ENCODE measurements at regions not wholly inside any gene's neighbourhood (a gene's known extent, or its start where the extent isn't known, plus 50 kb on each side); places are given as distances from the start of the nearest gene placed in this dataset.

DNA sequence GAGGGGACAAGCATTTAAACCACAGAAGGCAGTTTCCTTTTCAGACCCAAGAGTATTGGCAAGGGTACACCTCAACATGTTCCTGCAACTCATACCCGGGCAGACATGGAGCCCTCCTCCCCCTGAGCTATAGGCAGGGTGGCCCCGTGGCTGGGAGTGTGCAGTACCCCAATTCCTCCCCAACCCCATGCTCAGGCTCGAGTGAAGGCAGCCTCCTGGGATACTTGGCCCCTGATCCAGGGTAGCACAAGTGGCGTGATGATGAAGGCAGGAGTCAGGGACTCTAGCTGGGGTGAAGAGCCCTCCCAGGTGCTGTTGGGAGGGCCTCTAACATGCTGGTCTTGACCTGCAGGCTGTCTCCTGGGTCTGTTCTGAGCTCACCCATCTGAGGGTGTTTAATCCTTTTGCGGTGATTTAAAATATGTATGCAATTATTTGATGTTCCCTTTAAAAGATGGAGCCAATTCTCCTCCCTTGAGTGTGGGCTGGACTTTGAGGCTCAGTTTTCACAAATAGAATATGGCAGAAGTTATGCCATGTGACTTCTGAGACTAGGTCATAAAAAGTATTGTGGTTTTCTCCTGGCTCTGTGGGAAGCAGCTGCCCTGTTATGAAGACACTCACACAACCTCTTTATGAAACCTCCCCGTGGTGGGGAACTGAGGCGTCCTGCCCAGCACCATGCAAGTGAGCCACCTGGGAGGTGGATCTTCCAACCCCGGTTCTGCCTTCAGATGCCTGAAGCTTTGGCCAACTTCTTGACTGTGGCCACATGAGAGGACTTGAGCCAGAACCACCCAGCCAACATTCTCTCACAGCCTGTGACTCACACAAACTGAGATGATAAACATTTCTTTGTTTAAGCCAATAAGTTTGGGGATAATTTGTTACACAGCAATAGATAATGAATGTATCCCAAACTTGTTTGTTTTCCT is 54.7 kb upstream of the NECTIN1 start:
- no peak for DNase-seq (ENCODE audit: extremely low read depth, low read depth)
- TF ChIP-seq, protein P1, sequence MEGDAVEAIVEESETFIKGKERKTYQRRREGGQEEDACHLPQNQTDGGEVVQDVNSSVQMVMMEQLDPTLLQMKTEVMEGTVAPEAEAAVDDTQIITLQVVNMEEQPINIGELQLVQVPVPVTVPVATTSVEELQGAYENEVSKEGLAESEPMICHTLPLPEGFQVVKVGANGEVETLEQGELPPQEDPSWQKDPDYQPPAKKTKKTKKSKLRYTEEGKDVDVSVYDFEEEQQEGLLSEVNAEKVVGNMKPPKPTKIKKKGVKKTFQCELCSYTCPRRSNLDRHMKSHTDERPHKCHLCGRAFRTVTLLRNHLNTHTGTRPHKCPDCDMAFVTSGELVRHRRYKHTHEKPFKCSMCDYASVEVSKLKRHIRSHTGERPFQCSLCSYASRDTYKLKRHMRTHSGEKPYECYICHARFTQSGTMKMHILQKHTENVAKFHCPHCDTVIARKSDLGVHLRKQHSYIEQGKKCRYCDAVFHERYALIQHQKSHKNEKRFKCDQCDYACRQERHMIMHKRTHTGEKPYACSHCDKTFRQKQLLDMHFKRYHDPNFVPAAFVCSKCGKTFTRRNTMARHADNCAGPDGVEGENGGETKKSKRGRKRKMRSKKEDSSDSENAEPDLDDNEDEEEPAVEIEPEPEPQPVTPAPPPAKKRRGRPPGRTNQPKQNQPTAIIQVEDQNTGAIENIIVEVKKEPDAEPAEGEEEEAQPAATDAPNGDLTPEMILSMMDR (IDR thresholded peaks at IDR 0.05; ENCODE audit: low read depth, low read length, missing control alignments) = no peak
- no peak overlapping the region for H3K4me3 ChIP-seq (replicated peaks; ENCODE audit: low read depth, low read length)

DNA sequence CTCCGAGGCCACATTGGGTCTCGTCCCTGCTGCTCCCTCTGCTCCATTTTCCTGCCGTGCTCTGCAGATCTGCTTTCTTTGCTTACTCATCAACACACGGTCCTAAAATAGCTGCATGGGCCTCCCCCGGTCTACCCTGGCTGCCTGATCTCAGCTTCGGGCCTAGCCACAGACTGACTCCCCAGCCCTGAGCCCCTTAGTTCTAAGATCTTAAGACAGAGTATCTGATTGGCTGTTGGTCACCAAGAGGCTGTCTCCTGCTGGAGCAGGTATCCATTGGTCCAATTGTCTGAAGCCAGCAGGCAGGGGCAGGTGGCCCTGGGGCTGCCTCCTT is 53.7 kb upstream of the NECTIN1 start:
- H3K4me3 ChIP-seq (replicated peaks; ENCODE audit: low read depth, low read length) = no peak overlapping the region
- DNase-seq (ENCODE audit: extremely low read depth, low read depth) = no peak
- TF ChIP-seq, protein P1 (IDR thresholded peaks at IDR 0.05; ENCODE audit: low read depth, low read length, missing control alignments) = no peak

DNA sequence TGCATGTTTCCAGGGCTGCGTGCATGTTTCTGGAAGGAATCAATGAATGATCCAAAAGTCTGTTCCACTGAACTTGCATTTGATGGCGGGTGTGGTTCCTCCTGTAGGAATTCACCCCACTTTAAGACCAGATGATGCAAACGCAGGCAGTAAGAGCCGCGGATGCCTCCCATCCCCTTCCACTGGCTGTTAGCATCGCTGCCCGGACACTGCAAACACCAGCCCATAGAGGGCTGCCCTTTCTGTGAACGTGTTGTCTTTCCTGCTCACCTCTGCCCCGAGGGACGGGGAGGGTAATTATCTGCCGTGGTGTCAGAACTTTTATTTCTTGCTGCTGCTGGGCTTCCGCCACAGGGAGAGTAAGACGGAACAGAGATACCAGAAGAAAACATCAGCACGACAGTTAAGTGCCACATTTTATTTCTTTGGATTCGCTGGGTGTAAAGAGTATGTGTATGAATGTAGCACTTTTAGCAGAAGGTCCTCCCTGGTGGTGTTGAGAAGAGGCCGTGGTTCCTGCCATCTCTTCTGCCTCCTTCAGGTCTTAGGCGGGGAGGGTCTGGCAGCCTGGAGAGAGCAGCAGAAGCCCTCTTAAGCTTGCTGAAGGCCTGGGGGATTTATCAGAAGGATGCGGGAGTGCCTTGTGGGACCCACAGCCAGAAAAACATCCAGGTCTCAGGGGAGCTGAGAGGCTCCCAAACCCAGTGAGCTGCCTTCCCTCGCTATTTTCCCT is 53.2 kb upstream of the NECTIN1 start:
- DNase-seq (ENCODE audit: extremely low read depth, low read depth) = no peak
- H3K4me3 ChIP-seq (replicated peaks; ENCODE audit: low read depth, low read length) = no peak overlapping the region
- TF ChIP-seq, protein P1 (IDR thresholded peaks at IDR 0.05; ENCODE audit: low read depth, low read length, missing control alignments) = no peak

DNA sequence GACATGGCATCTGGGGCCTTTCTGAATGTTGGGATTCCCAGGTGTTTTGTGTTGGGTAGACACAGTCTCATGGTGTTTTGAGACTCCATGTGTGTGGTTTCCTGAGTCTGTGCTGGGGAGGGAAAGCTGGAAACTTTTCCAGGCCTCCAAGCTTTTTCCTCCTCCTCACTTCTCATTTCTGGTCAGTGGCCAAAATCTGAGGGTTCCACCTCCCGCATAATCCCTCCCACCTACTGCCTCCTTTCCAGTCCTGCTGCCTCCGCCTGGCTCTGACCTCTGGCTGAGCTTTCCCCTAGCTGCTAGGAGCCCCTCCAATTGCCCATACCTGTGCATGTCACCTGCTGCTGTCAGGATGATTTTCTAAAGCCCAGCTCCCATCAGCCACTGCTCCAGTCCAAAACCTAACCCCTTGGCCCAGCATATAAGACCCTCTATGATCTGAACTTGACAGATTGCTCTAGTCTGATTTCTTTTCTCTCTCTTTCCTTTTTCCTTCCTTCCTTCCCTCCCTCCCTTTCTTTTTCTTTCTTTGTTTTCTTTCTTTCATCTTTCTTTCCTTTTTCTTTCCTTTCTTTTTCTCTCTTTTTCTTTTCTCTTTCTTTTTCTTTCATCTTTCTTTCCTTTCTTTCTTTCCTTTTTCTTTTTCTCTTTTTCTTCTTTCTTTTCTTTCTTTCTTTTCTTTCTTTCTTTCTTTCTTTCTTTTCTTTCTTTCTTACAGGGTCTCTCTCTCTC is 51.4 kb upstream of the NECTIN1 start:
- H3K4me3 ChIP-seq (replicated peaks; ENCODE audit: low read depth, low read length) = no peak overlapping the region
- TF ChIP-seq, protein P1 (IDR thresholded peaks at IDR 0.05; ENCODE audit: low read depth, low read length, missing control alignments) = no peak
- DNase-seq (ENCODE audit: extremely low read depth, low read depth) = no peak

DNA sequence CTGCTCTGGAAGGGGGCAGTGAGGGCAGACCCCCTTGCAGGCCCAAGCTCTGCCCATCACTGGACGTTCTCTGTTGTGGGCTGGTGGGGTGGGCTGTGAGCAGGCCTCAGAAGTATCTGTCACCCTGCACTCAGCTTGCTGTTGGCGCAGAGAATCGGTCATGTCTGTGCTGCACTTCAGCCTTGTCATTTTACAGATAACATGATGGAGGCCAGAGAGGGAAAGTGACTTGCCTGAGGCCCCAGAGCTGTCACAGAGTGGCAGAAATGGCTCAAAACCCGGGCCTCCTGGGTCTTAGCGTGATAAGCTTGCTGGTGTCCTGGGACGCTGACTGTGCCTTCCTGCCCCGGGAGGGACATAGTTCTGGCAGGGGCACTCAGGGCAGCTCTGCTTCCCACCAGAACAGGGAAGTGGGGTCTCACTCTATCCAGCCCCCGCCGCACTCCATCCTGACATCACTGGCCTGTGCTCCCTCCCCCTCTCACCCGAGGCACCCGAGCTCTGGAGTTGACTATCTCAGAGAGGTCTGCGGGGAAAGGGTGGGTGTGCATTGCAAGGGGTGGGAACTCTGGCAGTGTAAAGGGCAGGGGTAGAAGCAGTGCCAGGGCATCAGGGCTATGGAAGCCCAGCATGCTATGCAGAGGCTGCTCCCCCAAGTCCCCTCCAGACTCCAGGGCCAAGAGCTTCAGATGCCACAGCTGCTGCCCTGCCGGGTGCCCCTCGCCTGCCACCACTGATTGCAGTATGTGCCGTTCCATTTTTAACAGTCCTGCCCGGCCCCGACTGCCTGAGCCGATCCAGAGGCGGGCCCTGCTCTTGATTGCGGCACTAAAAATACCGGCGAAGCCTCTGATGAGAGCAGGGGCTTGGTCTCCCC is 50.4 kb upstream of the NECTIN1 start:
- TF ChIP-seq, protein P1 (IDR thresholded peaks at IDR 0.05; ENCODE audit: low read depth, low read length, missing control alignments) = no peak
- DNase-seq (ENCODE audit: extremely low read depth, low read depth) = no peak
- H3K4me3 ChIP-seq (replicated peaks; ENCODE audit: low read depth, low read length) = no peak overlapping the region

All from HFF-Myc (cell line).